Neural cell (in vitro differentiated cells): ENCODE measurements at regions not wholly inside any gene's neighbourhood (a gene's known extent, or its start where the extent isn't known, plus 50 kb on each side); places are given as distances from the start of the nearest gene placed in this dataset.

ENCODE experiments used
- MXI1 ChIP-seq: fragments of 450-650 bp; conservative IDR thresholded peaks from 2 replicates; pipeline ENCODE4 v1.6.1; 2014; ENCODE audit warnings: antibody characterized with exemption, mild to moderate bottlenecking; ENCODE audit not compliant: poor library complexity, severe bottlenecking
- POLR2AphosphoS5 ChIP-seq: IDR thresholded peaks from 2 replicates; pipeline ENCODE4 v1.6.1; 2012
- TF ChIP-seq, protein P1 (sequence below): fragments of 450-650 bp; IDR thresholded peaks from 2 replicates; pipeline ENCODE4 v1.5.1; 2014; ENCODE audit warnings: antibody characterized with exemption, mild to moderate bottlenecking, moderate library complexity; ENCODE audit not compliant: poor library complexity, severe bottlenecking

DNA sequence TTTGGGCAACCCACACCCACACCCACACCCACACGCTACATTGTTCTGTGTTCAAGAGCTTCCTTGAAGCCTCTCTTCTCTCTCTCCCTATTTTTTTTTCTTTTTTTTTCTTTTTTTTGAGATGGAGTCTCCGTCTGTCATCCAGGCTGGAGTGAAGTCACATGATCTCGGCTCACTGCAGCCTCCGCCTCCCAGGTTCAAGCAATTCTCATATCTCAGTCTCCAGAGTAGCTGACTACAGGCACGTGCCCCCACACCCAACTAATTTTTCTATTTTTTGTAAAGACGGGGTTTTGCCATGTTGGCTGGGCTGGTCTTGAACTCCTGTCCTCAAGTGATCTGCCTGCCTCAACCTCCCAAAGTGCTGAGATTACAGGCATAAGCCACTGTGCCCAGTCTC, 271.1 kb downstream of the SHQ1 start:
- TF ChIP-seq, protein P1, sequence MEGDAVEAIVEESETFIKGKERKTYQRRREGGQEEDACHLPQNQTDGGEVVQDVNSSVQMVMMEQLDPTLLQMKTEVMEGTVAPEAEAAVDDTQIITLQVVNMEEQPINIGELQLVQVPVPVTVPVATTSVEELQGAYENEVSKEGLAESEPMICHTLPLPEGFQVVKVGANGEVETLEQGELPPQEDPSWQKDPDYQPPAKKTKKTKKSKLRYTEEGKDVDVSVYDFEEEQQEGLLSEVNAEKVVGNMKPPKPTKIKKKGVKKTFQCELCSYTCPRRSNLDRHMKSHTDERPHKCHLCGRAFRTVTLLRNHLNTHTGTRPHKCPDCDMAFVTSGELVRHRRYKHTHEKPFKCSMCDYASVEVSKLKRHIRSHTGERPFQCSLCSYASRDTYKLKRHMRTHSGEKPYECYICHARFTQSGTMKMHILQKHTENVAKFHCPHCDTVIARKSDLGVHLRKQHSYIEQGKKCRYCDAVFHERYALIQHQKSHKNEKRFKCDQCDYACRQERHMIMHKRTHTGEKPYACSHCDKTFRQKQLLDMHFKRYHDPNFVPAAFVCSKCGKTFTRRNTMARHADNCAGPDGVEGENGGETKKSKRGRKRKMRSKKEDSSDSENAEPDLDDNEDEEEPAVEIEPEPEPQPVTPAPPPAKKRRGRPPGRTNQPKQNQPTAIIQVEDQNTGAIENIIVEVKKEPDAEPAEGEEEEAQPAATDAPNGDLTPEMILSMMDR: no peak
- no peak for TF ChIP-seq MXI1
- no peak for TF ChIP-seq POLR2AphosphoS5
